ENCODE measurements at regions not wholly inside any gene's neighbourhood (a gene's known extent, or its start where the extent isn't known, plus 50 kb on each side); places are given as distances from the start of the nearest gene placed in this dataset.
"Not testable (repeated sequence)": the region's sequence is repeated elsewhere in the genome, so short reads cannot be mapped to it uniquely, and the experiment has no call there.

- H3K36me3 Mint-ChIP-seq; H3K9me3 ChIP-seq (ENCODE audit: control insufficient read depth, insufficient read depth, low read length); H3K4me3 Mint-ChIP-seq; DNase-seq; intact Hi-C loops (cut with micrococcal nuclease); H3K27ac Mint-ChIP-seq; ATAC-seq; H3K4me3 ChIP-seq (ENCODE audit: low read length); H3K9me3 Mint-ChIP-seq; H3K27me3 Mint-ChIP-seq (ENCODE audit: low read depth in 2 of 2); H3K36me3 ChIP-seq (ENCODE audit: control insufficient read depth, insufficient read depth, low read length); H3K27me3 ChIP-seq (ENCODE audit: control insufficient read depth, insufficient read depth, low read length); H3K27ac ChIP-seq (ENCODE audit: low read length): not testable (repeated sequence)
- 71% methylated on average over 4 of the region's 15 CpGs for WGBS (ENCODE audit: insufficient coverage)
- peaks cover 22% of the 10 kb centered on the region for H3K4me1 ChIP-seq (ENCODE audit: control insufficient read depth, insufficient read depth, low read length)
- peaks cover 27 to 36% of the 10 kb centered on the region in 2 donors for H3K4me1 Mint-ChIP-seq
Observed at GRCh38 chr1:841671-842425, 81.9 kb upstream of the SAMD11 start.

- H3K27me3 ChIP-seq (ENCODE audit: control insufficient read depth, insufficient read depth, low read length); DNase-seq; ATAC-seq; H3K9me3 ChIP-seq (ENCODE audit: control insufficient read depth, insufficient read depth, low read length); H3K9me3 Mint-ChIP-seq; intact Hi-C loops (cut with micrococcal nuclease); H3K27me3 Mint-ChIP-seq (ENCODE audit: low read depth in 2 of 2); H3K36me3 ChIP-seq (ENCODE audit: control insufficient read depth, insufficient read depth, low read length); H3K27ac Mint-ChIP-seq; H3K27ac ChIP-seq (ENCODE audit: low read length); H3K4me3 Mint-ChIP-seq; H3K36me3 Mint-ChIP-seq; H3K4me3 ChIP-seq (ENCODE audit: low read length): not testable (repeated sequence)
- peaks cover 17 to 27% of the 10 kb centered on the region in 2 donors for H3K4me1 Mint-ChIP-seq
- H3K4me1 ChIP-seq (ENCODE audit: control insufficient read depth, insufficient read depth, low read length): peaks cover 17% of the 10 kb centered on the region
- 91% methylated on average over 8 of the region's 10 CpGs for WGBS (ENCODE audit: insufficient coverage)
Observed at GRCh38 chr1:842799-843198, 80.9 kb upstream of the SAMD11 start.

DNA sequence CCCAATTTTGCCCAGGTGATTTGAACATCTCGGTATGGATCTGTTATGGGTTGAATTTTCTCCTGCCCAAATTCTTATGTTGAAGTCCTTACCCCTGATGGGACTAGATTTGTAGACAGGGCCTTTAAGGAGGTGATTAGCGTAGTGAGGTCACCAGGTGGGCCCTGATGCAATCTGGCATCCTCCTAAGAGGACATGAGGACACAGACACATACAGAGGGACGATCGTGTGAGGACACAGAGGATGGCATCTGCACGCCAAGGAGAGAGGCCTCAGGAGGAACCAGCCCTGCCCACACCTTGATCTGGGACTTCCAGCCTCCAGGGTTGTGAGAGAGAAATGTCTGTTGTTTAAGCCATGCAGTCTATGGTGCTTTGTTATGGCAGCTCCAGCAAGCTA, 79.8 kb upstream of the SAMD11 start:
- Histone ChIP-seq H3K4me1 (ENCODE audit: control insufficient read depth, insufficient read depth, low read length) (peaks cover 11% of the 10 kb centered on the region), H3K27ac (ENCODE audit: low read length) (peak overlapping the region; percentile 35)
- intact Hi-C loops (cut with micrococcal nuclease); H3K36me3 Mint-ChIP-seq; H3K9me3 ChIP-seq (ENCODE audit: control insufficient read depth, insufficient read depth, low read length); H3K4me3 ChIP-seq (ENCODE audit: low read length); H3K27me3 Mint-ChIP-seq (ENCODE audit: low read depth in 2 of 2); H3K36me3 ChIP-seq (ENCODE audit: control insufficient read depth, insufficient read depth, low read length); H3K9me3 Mint-ChIP-seq; H3K27me3 ChIP-seq (ENCODE audit: control insufficient read depth, insufficient read depth, low read length): not testable (repeated sequence)
- ATAC-seq (peak in 1 of 3 donors; percentile 8), DNase-seq (peak in 1 of 2 donors; percentile 19)
- peaks cover 9 to 15% of the 10 kb centered on the region in 2 donors for H3K4me1 Mint-ChIP-seq
- H3K27ac Mint-ChIP-seq: peak overlapping the region; percentile 69 to 76
- peak overlapping the region; percentile 32 for H3K4me3 Mint-ChIP-seq
- WGBS (ENCODE audit: insufficient coverage): 93% methylated on average over 5 of the region's 5 CpGs

- peak overlapping the region; percentile 69 to 76 for H3K27ac Mint-ChIP-seq
Observed at GRCh38 chr1:844472-845026, 79.2 kb upstream of the SAMD11 start.

DNA sequence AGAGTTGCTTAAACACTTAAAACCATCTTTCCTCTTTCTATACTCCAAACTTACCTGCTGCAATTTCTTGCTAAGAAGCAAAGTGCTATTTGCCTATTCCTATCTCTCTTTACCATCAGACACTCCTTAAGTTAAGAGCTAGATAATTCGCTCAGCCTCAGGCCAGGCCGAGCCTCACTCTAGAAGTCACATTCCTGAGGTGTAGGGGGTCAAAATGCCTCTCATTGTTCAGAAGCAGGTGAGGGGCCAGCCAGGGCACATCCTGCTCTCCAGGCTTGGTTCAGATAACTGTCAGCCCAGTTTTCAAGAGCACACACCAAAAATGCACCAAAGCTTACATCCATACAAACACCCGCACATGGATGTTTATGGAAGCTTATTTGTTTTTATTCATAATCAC, 78.1 kb upstream of the SAMD11 start:
- DNase-seq; H3K36me3 ChIP-seq (ENCODE audit: control insufficient read depth, insufficient read depth, low read length); H3K4me1 Mint-ChIP-seq; H3K27ac ChIP-seq (ENCODE audit: low read length); H3K27ac Mint-ChIP-seq; H3K27me3 Mint-ChIP-seq (ENCODE audit: low read depth in 2 of 2); H3K9me3 ChIP-seq (ENCODE audit: control insufficient read depth, insufficient read depth, low read length); H3K4me3 ChIP-seq (ENCODE audit: low read length); H3K9me3 Mint-ChIP-seq; H3K27me3 ChIP-seq (ENCODE audit: control insufficient read depth, insufficient read depth, low read length); intact Hi-C loops (cut with micrococcal nuclease); H3K36me3 Mint-ChIP-seq; ATAC-seq; H3K4me3 Mint-ChIP-seq: not testable (repeated sequence)
- peaks cover 11% of the 10 kb centered on the region for H3K4me1 ChIP-seq (ENCODE audit: control insufficient read depth, insufficient read depth, low read length)
- WGBS (ENCODE audit: insufficient coverage): 100% methylated on average over 2 of the region's 3 CpGs

More at GRCh38 chr1:844472-845026, 79.2 kb upstream of the SAMD11 start:
- ATAC-seq (peak in 2 of 3 donors; percentile 53 to 58), DNase-seq (peak in 1 of 2 donors; percentile 56)
- Histone ChIP-seq H3K27ac (ENCODE audit: low read length) (no peak overlapping the region), H3K27me3 (ENCODE audit: control insufficient read depth, insufficient read depth, low read length) (no peaks in the 10 kb centered on the region), H3K36me3 (ENCODE audit: control insufficient read depth, insufficient read depth, low read length) (peaks cover 2% of the 10 kb centered on the region), H3K4me3 (ENCODE audit: low read length) (no peak overlapping the region), H3K4me1 (ENCODE audit: control insufficient read depth, insufficient read depth, low read length) (peaks cover 11% of the 10 kb centered on the region), H3K9me3 (ENCODE audit: control insufficient read depth, insufficient read depth, low read length) (no peaks in the 10 kb centered on the region)
- intact Hi-C loops (cut with micrococcal nuclease): no loop called here
- H3K9me3 Mint-ChIP-seq: no peaks in the 10 kb centered on the region
- H3K4me1 Mint-ChIP-seq: peaks cover 9 to 10% of the 10 kb centered on the region in 2 donors
- WGBS (ENCODE audit: insufficient coverage): 54% methylated on average over 10 of the region's 13 CpGs
- no peaks in the 10 kb centered on the region for H3K27me3 Mint-ChIP-seq (ENCODE audit: low read depth in 2 of 2)
- H3K36me3 Mint-ChIP-seq: no peaks in the 10 kb centered on the region
- TF ChIP-seq, protein P1, sequence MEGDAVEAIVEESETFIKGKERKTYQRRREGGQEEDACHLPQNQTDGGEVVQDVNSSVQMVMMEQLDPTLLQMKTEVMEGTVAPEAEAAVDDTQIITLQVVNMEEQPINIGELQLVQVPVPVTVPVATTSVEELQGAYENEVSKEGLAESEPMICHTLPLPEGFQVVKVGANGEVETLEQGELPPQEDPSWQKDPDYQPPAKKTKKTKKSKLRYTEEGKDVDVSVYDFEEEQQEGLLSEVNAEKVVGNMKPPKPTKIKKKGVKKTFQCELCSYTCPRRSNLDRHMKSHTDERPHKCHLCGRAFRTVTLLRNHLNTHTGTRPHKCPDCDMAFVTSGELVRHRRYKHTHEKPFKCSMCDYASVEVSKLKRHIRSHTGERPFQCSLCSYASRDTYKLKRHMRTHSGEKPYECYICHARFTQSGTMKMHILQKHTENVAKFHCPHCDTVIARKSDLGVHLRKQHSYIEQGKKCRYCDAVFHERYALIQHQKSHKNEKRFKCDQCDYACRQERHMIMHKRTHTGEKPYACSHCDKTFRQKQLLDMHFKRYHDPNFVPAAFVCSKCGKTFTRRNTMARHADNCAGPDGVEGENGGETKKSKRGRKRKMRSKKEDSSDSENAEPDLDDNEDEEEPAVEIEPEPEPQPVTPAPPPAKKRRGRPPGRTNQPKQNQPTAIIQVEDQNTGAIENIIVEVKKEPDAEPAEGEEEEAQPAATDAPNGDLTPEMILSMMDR (IDR thresholded peaks at IDR 0.05): no peak
- H3K4me3 Mint-ChIP-seq: peak overlapping the region; percentile 32

GRCh38 chr1:849873-850272, 73.8 kb upstream of the SAMD11 start:
- intact Hi-C loops (cut with micrococcal nuclease); DNase-seq; H3K4me3 ChIP-seq (ENCODE audit: low read length); H3K27me3 ChIP-seq (ENCODE audit: control insufficient read depth, insufficient read depth, low read length); H3K27ac ChIP-seq (ENCODE audit: low read length); H3K9me3 ChIP-seq (ENCODE audit: control insufficient read depth, insufficient read depth, low read length); H3K27me3 Mint-ChIP-seq (ENCODE audit: low read depth in 2 of 2); ATAC-seq; H3K4me1 Mint-ChIP-seq; H3K36me3 Mint-ChIP-seq; H3K4me3 Mint-ChIP-seq; H3K27ac Mint-ChIP-seq; H3K9me3 Mint-ChIP-seq; H3K36me3 ChIP-seq (ENCODE audit: control insufficient read depth, insufficient read depth, low read length); H3K4me1 ChIP-seq (ENCODE audit: control insufficient read depth, insufficient read depth, low read length): not testable (repeated sequence)
- WGBS (ENCODE audit: insufficient coverage): 93% methylated on average over 4 of the region's 4 CpGs

- H3K27ac ChIP-seq (ENCODE audit: low read length); H3K36me3 Mint-ChIP-seq; DNase-seq; ATAC-seq; H3K4me3 Mint-ChIP-seq; H3K9me3 ChIP-seq (ENCODE audit: control insufficient read depth, insufficient read depth, low read length); H3K4me3 ChIP-seq (ENCODE audit: low read length); H3K9me3 Mint-ChIP-seq; H3K27me3 Mint-ChIP-seq (ENCODE audit: low read depth in 2 of 2); H3K27me3 ChIP-seq (ENCODE audit: control insufficient read depth, insufficient read depth, low read length); H3K4me1 ChIP-seq (ENCODE audit: control insufficient read depth, insufficient read depth, low read length); H3K4me1 Mint-ChIP-seq; intact Hi-C loops (cut with micrococcal nuclease); H3K27ac Mint-ChIP-seq; H3K36me3 ChIP-seq (ENCODE audit: control insufficient read depth, insufficient read depth, low read length): not testable (repeated sequence)
- 92% methylated on average over 3 of the region's 4 CpGs for WGBS (ENCODE audit: insufficient coverage)
Observed at GRCh38 chr1:850318-850717, 73.4 kb upstream of the SAMD11 start.

Data from natural killer cell (primary cell).